Suprapubic skin (tissue), 3 donors: ENCODE measurements at regions not wholly inside any gene's neighbourhood (a gene's known extent, or its start where the extent isn't known, plus 50 kb on each side); places are given as distances from the start of the nearest gene placed in this dataset.

Experiments used
- POLR2A ChIP-seq, 2 donors: fragments of 450-650 bp; IDR thresholded peaks; one replicate each; pipeline ENCODE4 v1.6.1; 2017; ENCODE audit warnings: antibody characterized with exemption in 2 of 2, mild to moderate bottlenecking in 2 of 2, moderate library complexity in 2 of 2
- TF ChIP-seq, protein P1 (sequence below), 2 donors: fragments of 200-600 bp in 1 of 2; fragments of 450-650 bp in 1 of 2; sonication (generic) in 1 of 2; IDR thresholded peaks; one replicate each; pipeline ENCODE4 v1.5.1; 2016 to 2019; ENCODE audit warnings: antibody characterized with exemption in 2 of 2, mild to moderate bottlenecking in 1 of 2, moderate library complexity in 1 of 2

DNA sequence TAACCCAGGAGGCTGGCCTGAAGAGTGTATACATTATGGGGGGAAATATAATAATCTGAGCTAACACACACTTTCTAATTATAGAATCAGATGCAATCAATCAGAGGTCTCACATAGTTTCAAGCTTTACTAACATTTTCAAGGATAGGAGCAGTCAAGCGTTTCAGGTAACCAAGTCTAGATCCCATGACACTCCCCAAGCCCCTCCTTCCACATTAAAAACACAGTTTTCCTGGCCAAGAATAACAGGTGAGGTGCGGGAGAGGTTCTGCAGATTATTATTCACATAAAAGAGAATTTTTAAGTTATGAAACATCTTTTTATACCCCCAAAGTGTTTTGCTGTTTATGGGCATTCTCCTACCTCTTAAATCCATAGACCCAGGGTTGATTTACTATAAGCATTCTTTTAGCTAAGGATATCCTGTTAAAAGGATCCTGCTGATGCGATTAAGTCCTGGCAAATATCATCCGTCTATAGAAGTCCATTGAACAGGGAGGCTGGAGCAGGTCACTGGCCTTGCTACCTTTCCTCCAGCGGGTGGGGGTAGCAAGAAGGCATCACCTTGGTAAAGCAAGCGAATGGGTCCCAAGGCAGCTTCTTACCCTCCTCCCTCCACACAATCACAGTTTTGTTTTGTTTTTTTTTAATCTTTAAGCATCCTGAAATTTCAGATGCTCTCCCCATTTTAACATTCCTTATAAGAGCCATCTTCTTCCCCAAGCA, 104.7 kb upstream of the GPM6A start:
- no peak for TF ChIP-seq POLR2A (IDR thresholded peaks at IDR 0.05)
- TF ChIP-seq, protein P1, sequence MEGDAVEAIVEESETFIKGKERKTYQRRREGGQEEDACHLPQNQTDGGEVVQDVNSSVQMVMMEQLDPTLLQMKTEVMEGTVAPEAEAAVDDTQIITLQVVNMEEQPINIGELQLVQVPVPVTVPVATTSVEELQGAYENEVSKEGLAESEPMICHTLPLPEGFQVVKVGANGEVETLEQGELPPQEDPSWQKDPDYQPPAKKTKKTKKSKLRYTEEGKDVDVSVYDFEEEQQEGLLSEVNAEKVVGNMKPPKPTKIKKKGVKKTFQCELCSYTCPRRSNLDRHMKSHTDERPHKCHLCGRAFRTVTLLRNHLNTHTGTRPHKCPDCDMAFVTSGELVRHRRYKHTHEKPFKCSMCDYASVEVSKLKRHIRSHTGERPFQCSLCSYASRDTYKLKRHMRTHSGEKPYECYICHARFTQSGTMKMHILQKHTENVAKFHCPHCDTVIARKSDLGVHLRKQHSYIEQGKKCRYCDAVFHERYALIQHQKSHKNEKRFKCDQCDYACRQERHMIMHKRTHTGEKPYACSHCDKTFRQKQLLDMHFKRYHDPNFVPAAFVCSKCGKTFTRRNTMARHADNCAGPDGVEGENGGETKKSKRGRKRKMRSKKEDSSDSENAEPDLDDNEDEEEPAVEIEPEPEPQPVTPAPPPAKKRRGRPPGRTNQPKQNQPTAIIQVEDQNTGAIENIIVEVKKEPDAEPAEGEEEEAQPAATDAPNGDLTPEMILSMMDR (IDR thresholded peaks at IDR 0.05) = no peak
